ENCODE measurements at regions not wholly inside any gene's neighbourhood (a gene's known extent, or its start where the extent isn't known, plus 50 kb on each side); places are given as distances from the start of the nearest gene placed in this dataset.

DNA sequence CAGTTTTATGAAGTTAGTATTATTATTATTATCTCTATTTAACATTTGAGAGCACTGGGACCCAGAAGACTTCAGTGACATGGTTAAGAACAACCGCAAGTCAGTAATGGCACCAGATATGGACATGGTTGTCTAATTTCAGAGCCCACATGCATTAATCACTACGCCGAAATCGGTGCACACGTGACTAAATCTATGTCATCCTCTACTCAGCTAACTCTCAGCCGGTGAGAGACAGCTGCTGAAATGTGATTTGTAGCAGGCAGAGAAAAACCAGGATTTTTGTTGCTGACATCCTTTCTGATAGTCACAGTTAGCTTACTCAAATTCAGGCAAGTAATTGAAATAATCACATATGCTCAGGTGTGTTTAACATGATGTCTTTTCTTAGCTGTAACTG lies 127.7 kb downstream of the SPAG6 start:
- Histone ChIP-seq H2AFZ (ENCODE audit: low read depth, low read length) (no peak overlapping the region), H3K4me3 (no peak overlapping the region), H3K27me3 (ENCODE audit: control insufficient read depth in 2 of 2, insufficient read depth in 2 of 2, low read length in 2 of 2) (no peaks in the 10 kb centered on the region), H3K9ac (ENCODE audit: insufficient read depth in 1 of 2, low read depth in 2 of 2, low read length in 2 of 2) (no peak overlapping the region), H4K20me1 (replicated peaks; ENCODE audit: control insufficient read depth, insufficient read depth, low read length) (no peaks in the 10 kb centered on the region), H3K9me1 (ENCODE audit: control insufficient read depth, insufficient read depth, low read length) (no peaks in the 10 kb centered on the region), H3K27ac (ENCODE audit: extremely low read depth, low read depth, low read length) (no peak overlapping the region), H3K4me1 (replicated peaks in 1 of 2; ENCODE audit: control insufficient read depth in 2 of 2, insufficient read depth in 2 of 2, low read length in 2 of 2) (no peaks in the 10 kb centered on the region), H3K36me3 (ENCODE audit: control insufficient read depth, insufficient read depth, low read length) (no peaks in the 10 kb centered on the region), H3K4me2 (ENCODE audit: insufficient read depth, low read length) (no peak overlapping the region), H3K79me2 (ENCODE audit: control insufficient read depth, insufficient read depth, low read length) (no peaks in the 10 kb centered on the region), H3K9me3 (replicated peaks; ENCODE audit: control insufficient read depth, insufficient read depth, low read depth, low read length) (no peaks in the 10 kb centered on the region; the same call in 1 of the 2 replicates)
- ATAC-seq (no peak), FAIRE-seq (no peak), DNase-seq (ENCODE audit: extremely low read depth in 1 of 4, low spot score in 3 of 4) (no peak)
- 40% methylated on average over 6 of the region's 6 CpGs for WGBS (ENCODE audit: insufficient coverage, low coverage, missing lambda C conversion rate)
- in situ Hi-C loops (cut with MboI) = no loop called here
- intact Hi-C loops (cut with micrococcal nuclease) = no loop called here
- ChIA-PET CTCF (ENCODE audit: low intra/inter-chr PET ratio) (no interaction called here), POLR2A (interaction anchor here (0.9 to 1.7 kb wide), 3 partner anchors 9 to 15 kb away, joined by 3 to 5 read pairs (median 4); no protein-coding TSS in a partner anchor)
- no TSS peak for BruUV-seq (replicated peaks)
- TF ChIP-seq MEIS2 (IDR thresholded peaks at IDR 0.05; ENCODE audit: partially characterized antibody) (peak; percentile 25), NR3C1 (CRISPR knock-in tag; IDR thresholded peaks at IDR 0.05) (no peak), GTF2E2 (tag; IDR thresholded peaks at IDR 0.05) (no peak), POLR2AphosphoS2 (IDR thresholded peaks at IDR 0.05; ENCODE audit: low read length) (no peak), RAD51 (IDR thresholded peaks at IDR 0.05; ENCODE audit: borderline replicate concordance, low read depth) (peak; percentile 25; the same call in 1 of the 2 replicates), CREM (IDR thresholded peaks at IDR 0.05; ENCODE audit: low read depth) (no peak), RCOR1 (IDR thresholded peaks at IDR 0.05; ENCODE audit: borderline replicate concordance in 1 of 2, low read depth in 2 of 2, low read length in 2 of 2) (peak in 1 of 2 experiments; percentile 22; a peak in 1 of 4 replicates), KDM1A (IDR thresholded peaks at IDR 0.05) (peak; percentile 54 to 64; a peak in 3 of 4 replicates), ZBED1 (IDR thresholded peaks at IDR 0.05) (no peak), MYC (IDR thresholded peaks at IDR 0.05; ENCODE audit: low read depth, low read length) (no peak), MYC (CRISPR knock-in tag; IDR thresholded peaks at IDR 0.05; ENCODE audit: borderline replicate concordance, low read depth) (no peak), RBBP5 (IDR thresholded peaks at IDR 0.05; ENCODE audit: borderline replicate concordance, insufficient read depth, low read length, poor library complexity, severe bottlenecking) (no peak), CHD2 (IDR thresholded peaks at IDR 0.05; ENCODE audit: low read depth, low read length) (no peak)
- TF ChIP-seq, protein P1, sequence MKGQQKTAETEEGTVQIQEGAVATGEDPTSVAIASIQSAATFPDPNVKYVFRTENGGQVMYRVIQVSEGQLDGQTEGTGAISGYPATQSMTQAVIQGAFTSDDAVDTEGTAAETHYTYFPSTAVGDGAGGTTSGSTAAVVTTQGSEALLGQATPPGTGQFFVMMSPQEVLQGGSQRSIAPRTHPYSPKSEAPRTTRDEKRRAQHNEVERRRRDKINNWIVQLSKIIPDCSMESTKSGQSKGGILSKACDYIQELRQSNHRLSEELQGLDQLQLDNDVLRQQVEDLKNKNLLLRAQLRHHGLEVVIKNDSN (CRISPR knock-in tag; IDR thresholded peaks at IDR 0.05) = peak; percentile 42; the same call in 1 of the 2 replicates
- TF ChIP-seq, protein P2, sequence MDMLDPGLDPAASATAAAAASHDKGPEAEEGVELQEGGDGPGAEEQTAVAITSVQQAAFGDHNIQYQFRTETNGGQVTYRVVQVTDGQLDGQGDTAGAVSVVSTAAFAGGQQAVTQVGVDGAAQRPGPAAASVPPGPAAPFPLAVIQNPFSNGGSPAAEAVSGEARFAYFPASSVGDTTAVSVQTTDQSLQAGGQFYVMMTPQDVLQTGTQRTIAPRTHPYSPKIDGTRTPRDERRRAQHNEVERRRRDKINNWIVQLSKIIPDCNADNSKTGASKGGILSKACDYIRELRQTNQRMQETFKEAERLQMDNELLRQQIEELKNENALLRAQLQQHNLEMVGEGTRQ (CRISPR knock-in tag; IDR thresholded peaks at IDR 0.05) = peak; percentile 49
- TF ChIP-seq, protein P3, sequence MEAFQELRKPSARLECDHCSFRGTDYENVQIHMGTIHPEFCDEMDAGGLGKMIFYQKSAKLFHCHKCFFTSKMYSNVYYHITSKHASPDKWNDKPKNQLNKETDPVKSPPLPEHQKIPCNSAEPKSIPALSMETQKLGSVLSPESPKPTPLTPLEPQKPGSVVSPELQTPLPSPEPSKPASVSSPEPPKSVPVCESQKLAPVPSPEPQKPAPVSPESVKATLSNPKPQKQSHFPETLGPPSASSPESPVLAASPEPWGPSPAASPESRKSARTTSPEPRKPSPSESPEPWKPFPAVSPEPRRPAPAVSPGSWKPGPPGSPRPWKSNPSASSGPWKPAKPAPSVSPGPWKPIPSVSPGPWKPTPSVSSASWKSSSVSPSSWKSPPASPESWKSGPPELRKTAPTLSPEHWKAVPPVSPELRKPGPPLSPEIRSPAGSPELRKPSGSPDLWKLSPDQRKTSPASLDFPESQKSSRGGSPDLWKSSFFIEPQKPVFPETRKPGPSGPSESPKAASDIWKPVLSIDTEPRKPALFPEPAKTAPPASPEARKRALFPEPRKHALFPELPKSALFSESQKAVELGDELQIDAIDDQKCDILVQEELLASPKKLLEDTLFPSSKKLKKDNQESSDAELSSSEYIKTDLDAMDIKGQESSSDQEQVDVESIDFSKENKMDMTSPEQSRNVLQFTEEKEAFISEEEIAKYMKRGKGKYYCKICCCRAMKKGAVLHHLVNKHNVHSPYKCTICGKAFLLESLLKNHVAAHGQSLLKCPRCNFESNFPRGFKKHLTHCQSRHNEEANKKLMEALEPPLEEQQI (IDR thresholded peaks at IDR 0.05) = no peak
- TF ChIP-seq, protein P4, sequence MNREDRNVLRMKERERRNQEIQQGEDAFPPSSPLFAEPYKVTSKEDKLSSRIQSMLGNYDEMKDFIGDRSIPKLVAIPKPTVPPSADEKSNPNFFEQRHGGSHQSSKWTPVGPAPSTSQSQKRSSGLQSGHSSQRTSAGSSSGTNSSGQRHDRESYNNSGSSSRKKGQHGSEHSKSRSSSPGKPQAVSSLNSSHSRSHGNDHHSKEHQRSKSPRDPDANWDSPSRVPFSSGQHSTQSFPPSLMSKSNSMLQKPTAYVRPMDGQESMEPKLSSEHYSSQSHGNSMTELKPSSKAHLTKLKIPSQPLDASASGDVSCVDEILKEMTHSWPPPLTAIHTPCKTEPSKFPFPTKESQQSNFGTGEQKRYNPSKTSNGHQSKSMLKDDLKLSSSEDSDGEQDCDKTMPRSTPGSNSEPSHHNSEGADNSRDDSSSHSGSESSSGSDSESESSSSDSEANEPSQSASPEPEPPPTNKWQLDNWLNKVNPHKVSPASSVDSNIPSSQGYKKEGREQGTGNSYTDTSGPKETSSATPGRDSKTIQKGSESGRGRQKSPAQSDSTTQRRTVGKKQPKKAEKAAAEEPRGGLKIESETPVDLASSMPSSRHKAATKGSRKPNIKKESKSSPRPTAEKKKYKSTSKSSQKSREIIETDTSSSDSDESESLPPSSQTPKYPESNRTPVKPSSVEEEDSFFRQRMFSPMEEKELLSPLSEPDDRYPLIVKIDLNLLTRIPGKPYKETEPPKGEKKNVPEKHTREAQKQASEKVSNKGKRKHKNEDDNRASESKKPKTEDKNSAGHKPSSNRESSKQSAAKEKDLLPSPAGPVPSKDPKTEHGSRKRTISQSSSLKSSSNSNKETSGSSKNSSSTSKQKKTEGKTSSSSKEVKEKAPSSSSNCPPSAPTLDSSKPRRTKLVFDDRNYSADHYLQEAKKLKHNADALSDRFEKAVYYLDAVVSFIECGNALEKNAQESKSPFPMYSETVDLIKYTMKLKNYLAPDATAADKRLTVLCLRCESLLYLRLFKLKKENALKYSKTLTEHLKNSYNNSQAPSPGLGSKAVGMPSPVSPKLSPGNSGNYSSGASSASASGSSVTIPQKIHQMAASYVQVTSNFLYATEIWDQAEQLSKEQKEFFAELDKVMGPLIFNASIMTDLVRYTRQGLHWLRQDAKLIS (CRISPR knock-in tag; IDR thresholded peaks at IDR 0.05) = no peak
